ENCODE measurements at regions not wholly inside any gene's neighbourhood (a gene's known extent, or its start where the extent isn't known, plus 50 kb on each side); places are given as distances from the start of the nearest gene placed in this dataset.
"Not testable (repeated sequence)": the region's sequence is repeated elsewhere in the genome, so short reads cannot be mapped to it uniquely, and the experiment has no call there.

GRCh38 chr4:1522606-1523005, 116.4 kb upstream of the NKX1-1 start:
- no peak for DNase-seq

- DNase-seq, result no peak
Observed at GRCh38 chr4:1521821-1522361, 115.6 kb upstream of the NKX1-1 start.

GRCh38 chr4:1520795-1521576, 114.7 kb upstream of the NKX1-1 start:
- not testable (repeated sequence) for DNase-seq

- DNase-seq, result no peak
Observed at GRCh38 chr4:1519787-1520661, 113.8 kb upstream of the NKX1-1 start.

- DNase-seq, result no peak
Observed at GRCh38 chr4:1518997-1519700, 112.9 kb upstream of the NKX1-1 start.

- no peak for DNase-seq
Observed at GRCh38 chr4:1517592-1518411, 111.6 kb upstream of the NKX1-1 start.

GRCh38 chr4:1516881-1517480, 110.7 kb upstream of the NKX1-1 start:
- DNase-seq, result no peak

GRCh38 chr4:1516261-1516660, 110.0 kb upstream of the NKX1-1 start:
- no peak for DNase-seq

- DNase-seq, result no peak
Observed at GRCh38 chr4:1515763-1516162, 109.5 kb upstream of the NKX1-1 start.

- DNase-seq, result no peak
Observed at GRCh38 chr4:1515156-1515555, 108.9 kb upstream of the NKX1-1 start.

- no peak for DNase-seq
Observed at GRCh38 chr4:1514612-1515011, 108.4 kb upstream of the NKX1-1 start.

GRCh38 chr4:1513936-1514483, 107.8 kb upstream of the NKX1-1 start:
- DNase-seq, result no peak

GRCh38 chr4:1512738-1513660, 106.8 kb upstream of the NKX1-1 start:
- no peak for DNase-seq

GRCh38 chr4:1512051-1512737, 106.0 kb upstream of the NKX1-1 start:
- no peak for DNase-seq

- no peak for DNase-seq
Observed at GRCh38 chr4:1511441-1512041, 105.3 kb upstream of the NKX1-1 start.

GRCh38 chr4:1510931-1511330, 104.7 kb upstream of the NKX1-1 start:
- DNase-seq, result no peak

GRCh38 chr4:1509366-1509765, 103.1 kb upstream of the NKX1-1 start:
- DNase-seq, result no peak

GRCh38 chr4:1508161-1509160, 102.2 kb upstream of the NKX1-1 start:
- DNase-seq, result no peak

Measured in SIG-M5 (cell line).